ENCODE measurements at regions not wholly inside any gene's neighbourhood (a gene's known extent, or its start where the extent isn't known, plus 50 kb on each side); places are given as distances from the start of the nearest gene placed in this dataset.

DNA sequence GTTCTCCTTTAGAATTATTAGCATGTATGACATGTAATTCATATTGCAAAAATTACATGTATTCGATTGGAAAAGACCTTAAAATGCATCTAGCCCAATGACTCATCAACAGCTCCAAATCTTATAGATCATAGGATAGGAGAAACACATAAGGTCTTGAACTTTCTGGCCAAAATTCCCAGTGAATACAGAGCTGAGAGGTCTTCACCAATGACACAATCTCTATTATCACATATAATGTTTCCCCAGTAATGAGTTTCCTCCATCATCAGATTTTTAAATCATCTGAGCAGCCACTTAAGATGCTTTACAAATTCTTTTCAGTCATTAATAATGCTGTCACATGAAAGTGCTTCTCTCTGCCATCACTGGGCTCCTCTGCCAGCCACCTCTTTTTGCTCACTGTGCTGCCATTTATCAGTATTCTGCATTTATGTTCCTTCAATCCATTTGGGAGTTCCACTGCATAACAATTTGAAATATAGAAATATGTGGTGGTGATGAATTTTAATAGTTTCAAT, 804.9 kb downstream of the SUCLG1 start:
- no peak overlapping the region for H3K27ac Mint-ChIP-seq (ENCODE audit: low read depth)
- no peak for ATAC-seq (replicated peaks; ENCODE audit: extremely low read depth, poor library complexity, severe bottlenecking)
- DNase-seq (ENCODE audit: low spot score in 2 of 2), result no peak
- no peaks in the 10 kb centered on the region for H3K4me1 Mint-ChIP-seq
- H3K36me3 Mint-ChIP-seq (ENCODE audit: insufficient read depth), result no peaks in the 10 kb centered on the region
- H3K27me3 Mint-ChIP-seq, result no peaks in the 10 kb centered on the region
- peaks cover 11% of the 10 kb centered on the region for H3K9me3 Mint-ChIP-seq
- H3K4me3 Mint-ChIP-seq, result no peak overlapping the region

DNA sequence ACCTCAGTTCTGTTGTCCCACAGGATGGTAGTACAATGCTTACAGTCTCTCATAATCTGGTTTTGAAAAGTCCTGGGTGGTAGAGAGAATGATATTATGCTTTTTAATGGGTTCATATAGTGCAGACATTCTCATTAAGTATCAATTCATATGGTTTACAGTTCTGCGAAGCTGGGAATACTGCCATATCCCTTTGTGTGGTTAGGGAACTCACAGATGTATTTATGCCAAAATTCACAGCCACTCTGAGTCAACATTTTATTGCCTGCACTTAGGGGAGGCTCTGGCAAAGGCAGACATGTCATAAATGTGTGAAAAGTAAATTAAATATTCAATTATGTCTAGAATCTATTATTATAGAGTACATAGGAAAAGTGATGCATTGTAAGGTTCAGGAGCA, 808.2 kb downstream of the SUCLG1 start:
- Mint-ChIP-seq H3K27ac (ENCODE audit: low read depth) (no peak overlapping the region), H3K27me3 (no peaks in the 10 kb centered on the region), H3K36me3 (ENCODE audit: insufficient read depth) (no peaks in the 10 kb centered on the region), H3K9me3 (peaks cover 18% of the 10 kb centered on the region), H3K4me3 (no peak overlapping the region), H3K4me1 (no peaks in the 10 kb centered on the region)
- DNase-seq (ENCODE audit: low spot score in 2 of 2) (no peak), ATAC-seq (replicated peaks; ENCODE audit: extremely low read depth, poor library complexity, severe bottlenecking) (no peak)

DNA sequence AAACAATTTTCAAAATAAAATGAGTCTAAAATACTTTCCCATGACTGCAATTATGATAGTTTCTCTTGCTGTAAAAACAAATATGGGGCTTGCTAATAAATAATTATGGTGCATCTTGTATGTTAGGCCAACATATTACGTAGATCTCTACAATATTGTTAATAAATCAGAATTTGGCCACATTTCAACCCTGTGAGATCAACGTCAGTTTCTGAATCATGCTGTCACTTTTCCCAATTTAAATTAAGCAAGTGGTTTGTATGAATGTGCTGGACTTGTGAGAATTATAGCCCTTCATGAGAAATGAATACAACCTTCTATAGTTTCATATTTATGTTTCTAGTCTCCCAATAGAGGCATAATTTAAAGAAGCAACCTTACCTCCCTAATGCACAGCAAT, 808.9 kb downstream of the SUCLG1 start:
- Mint-ChIP-seq H3K9me3 (peaks cover 18% of the 10 kb centered on the region), H3K4me3 (no peak overlapping the region)

DNA sequence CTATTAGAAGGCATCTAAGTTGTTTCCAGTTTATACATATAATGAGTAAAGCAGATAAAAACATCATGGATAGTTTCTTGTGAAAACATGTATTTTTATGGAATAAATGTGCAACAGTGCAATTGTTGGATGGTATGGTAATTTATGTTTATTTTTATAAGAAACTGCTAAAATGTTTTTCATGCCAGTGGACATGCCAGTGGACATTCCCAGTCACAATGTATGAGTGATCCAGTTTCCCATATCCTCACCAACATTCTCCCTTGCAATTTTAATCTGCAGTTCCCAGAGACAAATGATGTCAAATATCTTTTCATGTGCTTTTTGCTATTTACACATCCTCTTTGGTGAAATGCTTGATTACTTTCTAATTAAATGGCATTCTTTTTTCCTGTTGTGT, 818.6 kb downstream of the SUCLG1 start:
- no peaks in the 10 kb centered on the region for H3K4me1 Mint-ChIP-seq
- no peaks in the 10 kb centered on the region for H3K27me3 Mint-ChIP-seq
- DNase-seq (ENCODE audit: low spot score in 2 of 2) (no peak), ATAC-seq (replicated peaks; ENCODE audit: extremely low read depth, poor library complexity, severe bottlenecking) (no peak)
- H3K27ac Mint-ChIP-seq (ENCODE audit: low read depth), result no peak overlapping the region
- peaks cover 29% of the 10 kb centered on the region for H3K9me3 Mint-ChIP-seq
- H3K36me3 Mint-ChIP-seq (ENCODE audit: insufficient read depth), result no peaks in the 10 kb centered on the region
- no peak overlapping the region for H3K4me3 Mint-ChIP-seq

More for the DNA sequence above, 808.9 kb downstream of the SUCLG1 start:
- DNase-seq (ENCODE audit: low spot score in 2 of 2) (no peak), ATAC-seq (replicated peaks; ENCODE audit: extremely low read depth, poor library complexity, severe bottlenecking) (no peak)
- H3K4me1 Mint-ChIP-seq, result no peaks in the 10 kb centered on the region
- H3K36me3 Mint-ChIP-seq (ENCODE audit: insufficient read depth), result no peaks in the 10 kb centered on the region
- H3K27me3 Mint-ChIP-seq, result no peaks in the 10 kb centered on the region
- no peak overlapping the region for H3K27ac Mint-ChIP-seq (ENCODE audit: low read depth)

- no peaks in the 10 kb centered on the region for H3K36me3 Mint-ChIP-seq (ENCODE audit: insufficient read depth)
- no peaks in the 10 kb centered on the region for H3K27me3 Mint-ChIP-seq
- H3K4me1 Mint-ChIP-seq, result no peaks in the 10 kb centered on the region
- H3K9me3 Mint-ChIP-seq, result peaks cover 19% of the 10 kb centered on the region
- H3K27ac Mint-ChIP-seq (ENCODE audit: low read depth), result no peak overlapping the region
- ATAC-seq (replicated peaks; ENCODE audit: extremely low read depth, poor library complexity, severe bottlenecking) (no peak), DNase-seq (ENCODE audit: low spot score in 2 of 2) (no peak)
- H3K4me3 Mint-ChIP-seq, result no peak overlapping the region
Observed at GRCh38 chr2:83633423-83633822, 825.7 kb downstream of the SUCLG1 start.

GRCh38 chr2:83630351-83630750, 828.7 kb downstream of the SUCLG1 start:
- Mint-ChIP-seq H3K4me3 (no peak overlapping the region), H3K4me1 (no peaks in the 10 kb centered on the region), H3K27me3 (no peaks in the 10 kb centered on the region), H3K9me3 (peaks cover 24% of the 10 kb centered on the region), H3K36me3 (ENCODE audit: insufficient read depth) (no peaks in the 10 kb centered on the region), H3K27ac (ENCODE audit: low read depth) (no peak overlapping the region)
- no peak for ATAC-seq (replicated peaks; ENCODE audit: extremely low read depth, poor library complexity, severe bottlenecking)
- no peak for DNase-seq (ENCODE audit: low spot score in 2 of 2)

DNA sequence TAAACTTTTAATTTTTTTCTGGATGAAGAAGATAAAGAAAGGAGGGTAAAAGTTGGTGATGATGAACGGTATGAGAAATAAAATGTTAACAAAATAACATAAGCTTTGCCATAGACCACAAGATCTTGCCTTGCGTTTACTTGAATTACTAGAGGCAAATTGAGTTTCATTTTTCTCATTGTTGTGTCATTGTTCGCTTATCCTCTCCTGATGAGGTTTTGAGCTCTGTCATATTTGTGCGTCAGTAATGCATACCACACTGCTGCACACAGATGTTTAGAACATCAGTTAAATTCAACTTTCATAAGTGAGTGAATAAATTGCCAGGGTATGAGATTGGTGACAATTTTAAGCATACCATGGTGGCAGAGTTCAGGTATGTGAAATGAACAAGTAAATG, 843.6 kb downstream of the SUCLG1 start:
- no peak for DNase-seq (ENCODE audit: low spot score in 2 of 2)
- H3K4me3 Mint-ChIP-seq, result no peak overlapping the region
- peaks cover 29% of the 10 kb centered on the region for H3K9me3 Mint-ChIP-seq
- no peak for ATAC-seq (replicated peaks; ENCODE audit: extremely low read depth, poor library complexity, severe bottlenecking)
- no peaks in the 10 kb centered on the region for H3K27me3 Mint-ChIP-seq
- H3K4me1 Mint-ChIP-seq, result no peaks in the 10 kb centered on the region
- H3K36me3 Mint-ChIP-seq (ENCODE audit: insufficient read depth), result no peaks in the 10 kb centered on the region
- H3K27ac Mint-ChIP-seq (ENCODE audit: low read depth), result no peak overlapping the region

DNA sequence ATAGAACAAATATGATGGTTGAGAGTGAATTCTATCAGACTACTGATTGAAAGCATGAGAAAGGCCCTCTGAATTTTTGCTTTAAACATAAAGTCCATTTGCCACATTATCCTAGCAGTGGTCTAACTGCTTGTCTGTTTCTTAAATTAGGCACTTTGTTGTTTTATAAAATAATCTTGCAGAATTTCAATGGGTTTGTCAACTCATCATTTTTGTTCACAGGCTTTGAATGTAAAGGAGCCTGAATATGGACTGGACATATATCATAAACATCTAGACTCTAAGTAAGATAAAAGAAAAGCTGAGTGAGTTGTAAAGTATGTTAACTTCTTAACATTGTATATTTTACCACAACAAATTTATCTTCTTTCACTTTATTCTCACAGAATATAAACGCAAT, 845.9 kb downstream of the SUCLG1 start:
- Mint-ChIP-seq H3K27ac (ENCODE audit: low read depth) (no peak overlapping the region), H3K4me1 (no peaks in the 10 kb centered on the region), H3K27me3 (no peaks in the 10 kb centered on the region), H3K9me3 (peaks cover 39% of the 10 kb centered on the region), H3K4me3 (no peak overlapping the region), H3K36me3 (ENCODE audit: insufficient read depth) (no peaks in the 10 kb centered on the region)
- ATAC-seq (replicated peaks; ENCODE audit: extremely low read depth, poor library complexity, severe bottlenecking) (no peak), DNase-seq (ENCODE audit: low spot score in 2 of 2) (no peak)

GRCh38 chr2:83602753-83603152, 856.3 kb downstream of the SUCLG1 start:
- Mint-ChIP-seq H3K4me3 (no peak overlapping the region), H3K4me1 (no peaks in the 10 kb centered on the region), H3K36me3 (ENCODE audit: insufficient read depth) (peaks cover 1% of the 10 kb centered on the region), H3K27me3 (no peaks in the 10 kb centered on the region), H3K27ac (ENCODE audit: low read depth) (no peak overlapping the region), H3K9me3 (peaks cover 39% of the 10 kb centered on the region)
- no peak for ATAC-seq (replicated peaks; ENCODE audit: extremely low read depth, poor library complexity, severe bottlenecking)
- DNase-seq (ENCODE audit: low spot score in 2 of 2), result no peak

GRCh38 chr2:83596592-83597282, 862.3 kb downstream of the SUCLG1 start:
- H3K4me1 Mint-ChIP-seq, result no peaks in the 10 kb centered on the region
- H3K36me3 Mint-ChIP-seq (ENCODE audit: insufficient read depth), result no peaks in the 10 kb centered on the region
- no peak for ATAC-seq (replicated peaks; ENCODE audit: extremely low read depth, poor library complexity, severe bottlenecking)
- DNase-seq (ENCODE audit: low spot score in 2 of 2), result no peak
- no peak overlapping the region for H3K27ac Mint-ChIP-seq (ENCODE audit: low read depth)
- H3K27me3 Mint-ChIP-seq, result no peaks in the 10 kb centered on the region
- H3K9me3 Mint-ChIP-seq, result peaks cover 19% of the 10 kb centered on the region
- H3K4me3 Mint-ChIP-seq, result no peak overlapping the region

GRCh38 chr2:83595926-83596325, 863.2 kb downstream of the SUCLG1 start:
- Mint-ChIP-seq H3K4me3 (no peak overlapping the region), H3K4me1 (no peaks in the 10 kb centered on the region), H3K27me3 (no peaks in the 10 kb centered on the region), H3K36me3 (ENCODE audit: insufficient read depth) (no peaks in the 10 kb centered on the region), H3K27ac (ENCODE audit: low read depth) (no peak overlapping the region), H3K9me3 (peaks cover 22% of the 10 kb centered on the region)
- no peak for DNase-seq (ENCODE audit: low spot score in 2 of 2)
- ATAC-seq (replicated peaks; ENCODE audit: extremely low read depth, poor library complexity, severe bottlenecking), result no peak

GRCh38 chr2:83595121-83595690, 863.9 kb downstream of the SUCLG1 start:
- ATAC-seq (replicated peaks; ENCODE audit: extremely low read depth, poor library complexity, severe bottlenecking) (no peak), DNase-seq (ENCODE audit: low spot score in 2 of 2) (no peak)
- Mint-ChIP-seq H3K9me3 (peaks cover 23% of the 10 kb centered on the region), H3K4me1 (no peaks in the 10 kb centered on the region), H3K36me3 (ENCODE audit: insufficient read depth) (no peaks in the 10 kb centered on the region), H3K4me3 (no peak overlapping the region), H3K27ac (ENCODE audit: low read depth) (no peak overlapping the region), H3K27me3 (no peaks in the 10 kb centered on the region)

All from central memory CD8-positive, alpha-beta T cell (primary cell).